SW480 (cell line): ENCODE measurements at regions not wholly inside any gene's neighbourhood (a gene's known extent, or its start where the extent isn't known, plus 50 kb on each side); places are given as distances from the start of the nearest gene placed in this dataset.

ENCODE experiments used
- DNase-seq: peaks from one replicate; pipeline ENCODE4 v3.0.0-alpha.2; 2016; ENCODE audit warnings: low spot score

DNA sequence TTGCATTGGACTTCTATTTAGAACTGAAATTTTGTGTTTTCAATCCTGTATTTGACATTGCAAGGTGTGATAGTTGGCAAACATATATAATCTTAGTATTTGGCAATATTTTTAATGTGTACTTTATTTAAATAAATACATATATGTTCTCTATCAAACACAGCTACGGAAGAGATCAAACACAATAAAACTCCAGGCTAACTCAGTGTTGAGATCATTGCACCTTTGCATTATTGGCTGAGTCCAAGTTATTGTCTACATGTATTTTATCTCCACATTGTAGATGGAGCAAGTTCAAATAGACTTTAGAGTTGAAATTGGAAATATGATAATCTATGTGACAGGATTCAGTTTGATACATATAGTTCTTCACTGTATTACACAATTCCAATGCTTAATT lies 176.7 kb downstream of the ST6GAL2 start:
- DNase-seq = no peak

DNA sequence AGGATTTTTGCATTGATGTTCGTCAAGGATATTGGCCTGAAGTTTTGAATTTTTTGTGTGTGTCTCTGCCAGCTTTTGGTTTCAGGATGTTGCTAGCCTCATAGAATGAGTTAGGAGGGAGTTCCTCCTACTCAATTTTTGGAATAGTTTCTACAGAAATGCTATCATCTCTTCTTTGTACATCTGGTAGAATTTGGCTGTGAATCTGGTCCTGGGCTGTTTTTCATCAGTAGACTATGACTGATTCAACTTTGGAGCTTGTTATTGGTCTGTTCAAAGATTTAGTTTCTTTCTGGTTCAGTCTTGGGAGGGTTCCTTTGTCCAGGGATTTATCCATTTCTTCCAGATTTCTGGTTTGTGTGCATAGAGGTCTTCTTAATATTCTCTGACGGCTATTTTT lies 166.7 kb downstream of the ST6GAL2 start:
- no peak for DNase-seq

GRCh38 chr2:106720026-106720425 lies 165.9 kb downstream of the ST6GAL2 start:
- no peak for DNase-seq

GRCh38 chr2:106724301-106724794 lies 161.6 kb downstream of the ST6GAL2 start:
- DNase-seq = no peak

DNA sequence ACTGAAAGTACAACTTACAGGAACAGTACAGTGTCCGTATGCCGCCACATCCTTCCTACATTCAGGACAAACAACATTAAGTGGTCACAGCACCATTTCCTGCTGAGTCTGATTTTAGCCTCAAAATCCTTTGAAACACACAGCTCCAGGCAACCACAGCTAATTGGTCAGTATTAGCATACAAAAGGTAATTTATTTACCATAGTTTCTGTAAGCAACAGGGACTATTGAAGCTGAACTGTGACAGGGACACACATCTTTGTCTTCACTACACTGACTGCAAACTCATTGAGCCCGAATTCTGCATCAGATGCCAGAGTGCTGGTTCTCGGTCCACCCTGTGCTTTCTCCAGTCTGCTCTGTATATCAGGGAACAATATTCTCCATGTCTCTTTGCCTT lies 151.8 kb downstream of the ST6GAL2 start:
- no peak for DNase-seq

DNA sequence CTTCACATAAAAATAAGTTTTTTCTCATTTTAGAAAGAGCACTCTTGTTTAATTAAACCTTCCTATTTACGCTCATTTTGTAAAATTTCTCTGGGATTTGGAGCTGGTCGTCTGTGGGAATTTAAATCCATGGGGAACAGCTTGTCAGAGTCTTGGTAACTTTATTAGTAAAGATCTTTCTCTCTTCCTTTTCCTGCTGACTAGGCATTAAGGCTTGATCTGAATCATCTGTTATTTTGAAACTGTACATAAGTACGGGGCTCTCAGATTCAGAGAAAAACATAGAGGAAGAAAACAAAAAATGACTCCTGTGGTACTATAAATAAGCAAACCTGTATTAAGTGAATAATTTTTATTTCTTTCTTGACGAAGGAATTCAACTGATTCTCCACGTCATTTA lies 150.2 kb downstream of the ST6GAL2 start:
- no peak for DNase-seq

- DNase-seq = no peak
Measured at GRCh38 chr2:106736221-106736620, 149.7 kb downstream of the ST6GAL2 start.

GRCh38 chr2:106745468-106745867 lies 140.5 kb downstream of the ST6GAL2 start:
- DNase-seq = no peak

GRCh38 chr2:106749823-106750222 lies 136.1 kb downstream of the ST6GAL2 start:
- DNase-seq = no peak
